ENCODE measurements at regions not wholly inside any gene's neighbourhood (a gene's known extent, or its start where the extent isn't known, plus 50 kb on each side); places are given as distances from the start of the nearest gene placed in this dataset.

GRCh38 chr5:118156181-118156580 is 832.2 kb downstream of the DTWD2 start:
- TF ChIP-seq POLR2AphosphoS5 (IDR thresholded peaks at IDR 0.05; ENCODE audit: low read depth, low read length) (no peak), POLR2A (IDR thresholded peaks at IDR 0.05; ENCODE audit: low read depth, low read length) (no peak), TAF1 (IDR thresholded peaks at IDR 0.05; ENCODE audit: borderline replicate concordance, low read depth, low read length) (no peak)

Data from GM12892 (cell line).